ENCODE measurements at regions not wholly inside any gene's neighbourhood (a gene's known extent, or its start where the extent isn't known, plus 50 kb on each side); places are given as distances from the start of the nearest gene placed in this dataset.

DNA sequence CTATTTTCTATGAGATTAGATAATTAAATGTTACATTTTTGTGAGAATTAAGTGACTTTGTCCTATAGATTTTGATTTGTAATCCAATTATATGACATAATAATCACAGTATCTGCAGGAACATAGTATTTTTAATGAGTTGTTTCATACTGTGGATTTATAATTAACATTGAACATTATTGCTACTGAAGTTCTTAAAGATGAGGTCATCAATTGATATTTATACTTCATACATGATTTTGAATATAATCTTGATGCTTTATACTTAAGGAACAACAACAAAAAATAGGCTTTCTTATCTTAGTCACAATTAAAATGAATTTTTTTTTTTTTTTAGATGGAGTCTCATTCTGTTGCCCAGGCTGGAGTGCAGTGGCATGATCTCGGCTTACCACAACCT, 846.6 kb downstream of the SI start:
- Mint-ChIP-seq H3K4me1 (no peaks in the 10 kb centered on the region), H3K4me3 (no peak overlapping the region), H3K9me3 (no peaks in the 10 kb centered on the region), H3K27me3 (ENCODE audit: low read depth) (no peaks in the 10 kb centered on the region), H3K36me3 (ENCODE audit: low read depth) (no peaks in the 10 kb centered on the region), H3K27ac (ENCODE audit: unreplicated experiment) (no peak overlapping the region)
- DNase-seq (ENCODE audit: low read depth, low spot score): no peak
- TF ChIP-seq, protein P1, sequence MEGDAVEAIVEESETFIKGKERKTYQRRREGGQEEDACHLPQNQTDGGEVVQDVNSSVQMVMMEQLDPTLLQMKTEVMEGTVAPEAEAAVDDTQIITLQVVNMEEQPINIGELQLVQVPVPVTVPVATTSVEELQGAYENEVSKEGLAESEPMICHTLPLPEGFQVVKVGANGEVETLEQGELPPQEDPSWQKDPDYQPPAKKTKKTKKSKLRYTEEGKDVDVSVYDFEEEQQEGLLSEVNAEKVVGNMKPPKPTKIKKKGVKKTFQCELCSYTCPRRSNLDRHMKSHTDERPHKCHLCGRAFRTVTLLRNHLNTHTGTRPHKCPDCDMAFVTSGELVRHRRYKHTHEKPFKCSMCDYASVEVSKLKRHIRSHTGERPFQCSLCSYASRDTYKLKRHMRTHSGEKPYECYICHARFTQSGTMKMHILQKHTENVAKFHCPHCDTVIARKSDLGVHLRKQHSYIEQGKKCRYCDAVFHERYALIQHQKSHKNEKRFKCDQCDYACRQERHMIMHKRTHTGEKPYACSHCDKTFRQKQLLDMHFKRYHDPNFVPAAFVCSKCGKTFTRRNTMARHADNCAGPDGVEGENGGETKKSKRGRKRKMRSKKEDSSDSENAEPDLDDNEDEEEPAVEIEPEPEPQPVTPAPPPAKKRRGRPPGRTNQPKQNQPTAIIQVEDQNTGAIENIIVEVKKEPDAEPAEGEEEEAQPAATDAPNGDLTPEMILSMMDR (conservative IDR thresholded peaks at IDR 0.05): no peak

DNA sequence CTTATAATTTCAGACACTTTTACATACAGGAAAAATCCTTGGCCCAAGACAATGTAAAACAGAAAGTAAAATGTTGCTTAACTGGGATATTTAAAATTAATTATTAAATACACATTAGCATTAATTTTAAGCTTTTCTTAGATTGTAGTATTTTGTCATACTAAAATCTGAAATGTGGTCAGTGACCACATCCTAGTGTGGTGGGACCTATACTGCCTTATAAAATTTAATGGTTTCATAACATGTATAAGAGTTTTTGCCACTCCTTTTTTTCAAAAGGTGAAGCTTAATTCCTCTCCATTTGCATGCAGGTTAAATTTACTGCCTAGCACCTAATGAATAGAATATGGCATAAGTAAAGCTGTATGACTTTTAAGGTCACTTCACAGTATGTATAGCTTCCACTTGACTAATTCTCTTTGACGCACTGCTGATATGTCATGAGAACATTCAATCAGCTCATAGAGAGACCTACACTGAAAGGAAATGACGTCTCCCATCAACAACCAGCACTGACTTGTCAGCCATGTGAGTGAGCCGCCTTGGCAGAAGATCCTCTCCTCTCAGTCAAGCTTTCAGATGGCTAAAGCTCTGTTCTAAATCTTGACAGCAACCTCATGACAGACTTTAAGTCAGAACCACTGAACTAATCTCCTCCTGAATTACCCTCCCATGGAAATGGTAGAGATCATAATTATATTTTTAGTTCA, 847.8 kb downstream of the SI start:
- H3K27me3 Mint-ChIP-seq (ENCODE audit: low read depth): no peaks in the 10 kb centered on the region
- H3K9me3 Mint-ChIP-seq: no peaks in the 10 kb centered on the region
- H3K36me3 Mint-ChIP-seq (ENCODE audit: low read depth): no peaks in the 10 kb centered on the region
- H3K4me1 Mint-ChIP-seq: no peaks in the 10 kb centered on the region
- H3K27ac Mint-ChIP-seq (ENCODE audit: unreplicated experiment): no peak overlapping the region
- DNase-seq (ENCODE audit: low read depth, low spot score): no peak
- no peak overlapping the region for H3K4me3 Mint-ChIP-seq
- TF ChIP-seq, protein P1 (conservative IDR thresholded peaks at IDR 0.05): no peak

DNA sequence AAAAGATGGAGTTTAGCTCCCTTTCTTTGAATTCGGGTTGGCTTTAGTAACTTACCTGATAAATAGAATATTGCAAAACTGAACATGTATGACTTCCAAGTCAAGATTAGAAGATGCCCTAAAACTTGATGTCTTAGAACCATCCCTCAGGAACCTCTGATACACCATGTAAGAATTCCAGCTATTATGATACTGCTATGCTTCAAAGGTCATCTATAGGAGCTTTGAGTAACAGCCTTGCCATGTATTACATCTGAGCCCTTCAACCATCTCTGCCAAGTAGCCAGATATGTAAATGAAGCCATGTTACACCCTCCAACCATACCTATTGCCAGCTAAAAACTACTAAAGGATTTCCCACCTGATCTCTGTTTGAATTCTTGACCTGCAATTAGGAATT, 854.2 kb downstream of the SI start:
- TF ChIP-seq, protein P1 (conservative IDR thresholded peaks at IDR 0.05): no peak
- Mint-ChIP-seq H3K4me1 (peaks cover 10% of the 10 kb centered on the region), H3K9me3 (peaks cover 21% of the 10 kb centered on the region), H3K36me3 (ENCODE audit: low read depth) (peaks cover 8% of the 10 kb centered on the region), H3K27me3 (ENCODE audit: low read depth) (no peaks in the 10 kb centered on the region), H3K27ac (ENCODE audit: unreplicated experiment) (no peak overlapping the region), H3K4me3 (no peak overlapping the region)
- no peak for DNase-seq (ENCODE audit: low read depth, low spot score)

DNA sequence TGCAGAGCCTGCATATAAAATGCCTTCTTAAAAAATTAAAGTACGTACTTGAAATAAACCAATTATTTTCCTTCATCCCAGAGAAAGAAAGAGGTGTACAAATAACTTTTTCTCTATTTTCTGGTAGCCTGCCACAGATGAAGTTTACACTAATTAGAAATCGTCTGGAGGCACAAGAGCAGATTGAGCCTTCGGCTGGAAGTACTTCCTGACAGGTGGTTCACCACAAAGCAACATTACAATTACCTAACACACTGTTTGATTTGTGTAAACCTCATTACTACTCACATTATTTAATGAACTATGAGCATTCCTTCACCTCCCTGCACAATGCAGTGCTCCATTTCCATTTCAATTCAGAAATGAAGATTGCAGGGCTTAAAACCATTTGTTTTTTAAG, 856.1 kb downstream of the SI start:
- Mint-ChIP-seq H3K4me3 (no peak overlapping the region), H3K36me3 (ENCODE audit: low read depth) (peaks cover 11% of the 10 kb centered on the region), H3K4me1 (peaks cover 16% of the 10 kb centered on the region), H3K9me3 (peaks cover 24% of the 10 kb centered on the region), H3K27ac (ENCODE audit: unreplicated experiment) (no peak overlapping the region), H3K27me3 (ENCODE audit: low read depth) (no peaks in the 10 kb centered on the region)
- TF ChIP-seq, protein P1 (conservative IDR thresholded peaks at IDR 0.05): no peak
- DNase-seq (ENCODE audit: low read depth, low spot score): no peak

DNA sequence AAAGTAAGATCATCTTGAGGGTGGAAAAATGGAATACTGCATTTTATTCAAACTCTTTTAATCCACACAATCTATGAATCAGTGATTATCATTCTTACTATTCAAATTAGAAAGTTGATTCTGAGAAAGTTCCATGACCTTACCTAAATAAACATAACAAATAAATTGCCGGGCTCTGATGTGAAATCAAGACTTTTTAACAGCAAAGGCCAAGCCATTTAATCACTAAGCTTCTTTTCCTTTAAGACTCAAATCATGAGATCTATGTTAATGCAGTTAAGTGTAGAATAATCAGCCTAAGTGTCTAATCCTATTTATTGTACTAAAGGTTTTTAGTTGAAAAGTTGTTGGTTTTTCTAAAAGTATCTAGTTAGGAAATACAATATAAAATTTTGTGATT, 857.0 kb downstream of the SI start:
- H3K4me1 Mint-ChIP-seq: peaks cover 16% of the 10 kb centered on the region
- TF ChIP-seq, protein P1 (conservative IDR thresholded peaks at IDR 0.05): no peak
- H3K36me3 Mint-ChIP-seq (ENCODE audit: low read depth): peaks cover 11% of the 10 kb centered on the region
- no peak for DNase-seq (ENCODE audit: low read depth, low spot score)
- H3K27ac Mint-ChIP-seq (ENCODE audit: unreplicated experiment): no peak overlapping the region
- H3K4me3 Mint-ChIP-seq: no peak overlapping the region
- H3K27me3 Mint-ChIP-seq (ENCODE audit: low read depth): no peaks in the 10 kb centered on the region
- peaks cover 27% of the 10 kb centered on the region for H3K9me3 Mint-ChIP-seq

Measured in neural crest cell (in vitro differentiated cells).